Lung (tissue), 11 donors: ENCODE measurements at regions not wholly inside any gene's neighbourhood (a gene's known extent, or its start where the extent isn't known, plus 50 kb on each side); places are given as distances from the start of the nearest gene placed in this dataset.
A peak's percentile ranks its signal among the peaks of the same experiment; 100 is the strongest.
"Not testable (repeated sequence)": the region's sequence is repeated elsewhere in the genome, so short reads cannot be mapped to it uniquely, and the experiment has no call there.

Source experiments
- ATAC-seq: fragments of 200-7000 bp; cut with Tn5 transposase; one replicate; pipeline ENCODE4 v1.9.1; 2020; ENCODE audit warnings: moderate number of reproducible peaks; ENCODE audit not compliant: insufficient read depth, low FRiP score
- DNase-seq, 3 donors: peaks; one replicate each; pipeline ENCODE4 v3.0.0-alpha.2; 2013 to 2017
- H3K27ac ChIP-seq, 2 donors: one replicate each; pipeline ENCODE4 v1.5.1; 2013; ENCODE audit warnings: mild to moderate bottlenecking in 2 of 2, moderate library complexity in 2 of 2, control low read depth in 1 of 2, inconsistent platforms in 1 of 2, low read depth in 1 of 2, low read length in 1 of 2
- H3K27me3 ChIP-seq, 3 donors: one replicate each; pipeline ENCODE4 v1.5.1; 2013; ENCODE audit warnings: low read length in 2 of 3; ENCODE audit not compliant: control insufficient read depth in 3 of 3, insufficient read depth in 3 of 3
- H3K36me3 ChIP-seq, 4 donors: one replicate each; pipeline ENCODE4 v1.5.1; 2013; ENCODE audit warnings: low read length in 4 of 4, mild to moderate bottlenecking in 1 of 4, moderate library complexity in 1 of 4; ENCODE audit not compliant: control insufficient read depth in 4 of 4, insufficient read depth in 4 of 4
- H3K4me1 ChIP-seq, 5 donors: one replicate each; pipeline ENCODE4 v1.5.1; 2013; ENCODE audit warnings: low read length in 5 of 5, mild to moderate bottlenecking in 2 of 5, moderate library complexity in 1 of 5; ENCODE audit not compliant: control insufficient read depth in 5 of 5, insufficient read depth in 5 of 5
- H3K4me3 ChIP-seq: one replicate; pipeline ENCODE4 v1.5.1; 2013; ENCODE audit warnings: mild to moderate bottlenecking, control low read depth, moderate library complexity
- H3K9ac ChIP-seq, 2 donors: one replicate each; pipeline ENCODE4 v1.5.1; 2013; ENCODE audit warnings: low read length in 2 of 2, control low read depth in 1 of 2; ENCODE audit not compliant: insufficient read depth in 1 of 2
- H3K9me3 ChIP-seq, 4 donors: one replicate each; pipeline ENCODE4 v1.5.1; 2013; ENCODE audit warnings: low read length in 3 of 4, mild to moderate bottlenecking in 1 of 4, moderate library complexity in 1 of 4; ENCODE audit not compliant: control insufficient read depth in 4 of 4, insufficient read depth in 3 of 4
- CTCF ChIP-seq: IDR thresholded peaks from 2 replicates; pipeline ENCODE4 v1.5.1; 2012; ENCODE audit warnings: mild to moderate bottlenecking; ENCODE audit errors: control extremely low read depth, extremely low read depth
- WGBS, 2 donors: extraction: QIAGEN DNeasy Blood & Tissue Kit; methylation state at CpG; one replicate each; pipeline ENCODE4 v1.1.7; 2013; 5-methylcytosine and 5-hydroxymethylcytosine counted together
- donor health status: control.
- donor health status: control.
- donor health status: Bipolar disorder and iron deficiency.
- donor health status: healthy.
- donor health status: DM: yes; HTN: yes; CAD: no.

DNA sequence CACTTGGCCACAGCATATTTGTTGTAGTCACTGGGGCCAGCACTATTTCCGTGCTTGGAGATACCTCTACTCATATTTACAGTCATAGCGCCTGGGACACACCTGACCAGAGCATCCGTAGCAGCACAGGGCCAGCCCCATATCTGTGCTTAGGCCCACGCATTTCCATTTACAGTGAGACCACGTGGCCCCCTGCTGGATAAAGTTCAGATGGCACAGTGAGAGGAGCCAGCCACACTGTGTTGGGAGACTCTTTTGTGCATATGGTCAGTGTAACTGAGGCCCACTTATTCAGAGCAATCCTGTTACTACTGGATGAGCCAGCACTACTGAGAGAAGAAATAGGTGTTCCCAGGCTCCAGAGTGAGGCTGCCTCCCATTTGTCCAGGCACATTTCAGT lies 455.3 kb downstream of the REEP3 start:
- DNase-seq, result peak; percentile 41 to 61 (median 46)
- WGBS, 2 donors, result 46 to 60% methylated on average over 5 of the region's 5 CpGs

DNA sequence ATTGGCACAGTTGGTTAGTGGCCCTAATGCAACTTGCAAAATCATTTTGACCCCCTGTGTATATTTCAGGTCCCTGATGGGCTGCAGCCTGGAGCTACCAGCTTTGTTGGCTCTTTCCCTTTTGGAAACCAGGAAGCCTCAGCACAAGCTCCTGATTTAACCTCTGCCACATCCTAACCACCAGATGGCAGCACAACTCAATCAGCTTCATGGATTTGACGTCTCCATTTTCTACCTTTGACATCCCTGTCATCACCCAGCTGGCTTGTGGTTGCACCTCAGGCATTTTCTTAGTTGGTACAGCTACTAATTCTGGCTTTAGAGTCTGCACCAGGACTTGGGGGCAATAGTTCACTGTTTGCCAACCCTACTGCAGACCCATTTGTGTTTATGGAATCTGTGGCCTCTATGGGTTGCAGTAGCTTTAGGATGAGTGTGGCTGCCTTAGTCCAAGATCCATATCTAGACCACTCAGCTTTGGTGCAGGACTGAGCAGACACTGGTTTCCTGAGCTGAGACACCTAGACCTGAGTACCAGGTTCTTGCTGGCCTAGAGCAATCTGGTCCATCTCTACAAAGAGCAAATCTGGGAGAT lies 456.2 kb downstream of the REEP3 start:
- DNase-seq (peak; percentile 24 to 64 (median 51)), ATAC-seq (peak; percentile 35)
- H3K4me1 ChIP-seq, result no peaks in the 10 kb centered on the region
- WGBS, 2 donors, result 3 to 4% methylated on average over 1 of the region's 1 CpG
- no peaks in the 10 kb centered on the region for H3K9me3 ChIP-seq
- no peaks in the 10 kb centered on the region for H3K36me3 ChIP-seq
- no peaks in the 10 kb centered on the region for H3K27me3 ChIP-seq
- H3K9ac ChIP-seq, result no peak overlapping the region
- no peak overlapping the region for H3K4me3 ChIP-seq
- no peak overlapping the region for H3K27ac ChIP-seq
- peak; percentile 29 for TF ChIP-seq CTCF

More for the DNA sequence above, 455.3 kb downstream of the REEP3 start:
- H3K36me3 ChIP-seq, result no peaks in the 10 kb centered on the region
- H3K4me3 ChIP-seq, result no peak overlapping the region
- H3K27me3 ChIP-seq, result no peaks in the 10 kb centered on the region
- ATAC-seq, result peak; percentile 53
- TF ChIP-seq CTCF, result peak; percentile 32
- no peaks in the 10 kb centered on the region for H3K4me1 ChIP-seq
- no peak overlapping the region for H3K9ac ChIP-seq
- no peak overlapping the region for H3K27ac ChIP-seq
- no peaks in the 10 kb centered on the region for H3K9me3 ChIP-seq

DNA sequence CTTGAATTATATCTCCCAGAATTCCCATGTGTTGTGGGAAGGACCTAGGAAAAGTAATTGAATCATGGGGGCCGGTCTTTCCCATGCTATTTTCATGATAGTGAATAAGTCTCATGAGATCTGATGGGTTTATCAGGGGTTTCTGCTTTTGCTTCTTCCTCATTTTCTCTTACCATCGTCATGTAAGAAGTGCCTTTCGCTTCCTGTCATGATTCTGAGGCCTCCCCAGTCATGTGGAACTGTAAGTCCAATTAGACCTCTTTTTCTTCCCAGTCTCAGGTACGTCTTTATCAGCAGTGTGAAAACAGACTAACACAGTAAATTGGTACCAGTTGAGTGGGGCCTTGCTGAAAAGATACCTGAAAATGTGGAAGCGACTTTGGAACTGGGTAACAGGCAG lies 459.7 kb downstream of the REEP3 start:
- 55 to 66% methylated on average over 5 of the region's 5 CpGs for WGBS, 2 donors

GRCh38 chr10:63984061-63984460 lies 462.9 kb downstream of the REEP3 start:
- H3K36me3 ChIP-seq, H3K4me3 ChIP-seq, ATAC-seq, DNase-seq, H3K9ac ChIP-seq, H3K4me1 ChIP-seq, H3K9me3 ChIP-seq, H3K27me3 ChIP-seq, H3K27ac ChIP-seq: not testable (repeated sequence)
- WGBS, 2 donors, result 67 to 72% methylated on average over 2 of the region's 2 CpGs

More for the DNA sequence above, 459.7 kb downstream of the REEP3 start:
- not testable (repeated sequence) for ATAC-seq, DNase-seq, H3K27ac ChIP-seq, H3K27me3 ChIP-seq, H3K9ac ChIP-seq, H3K36me3 ChIP-seq, H3K9me3 ChIP-seq, H3K4me1 ChIP-seq, H3K4me3 ChIP-seq
